HG02852 (cell line): ENCODE measurements at regions not wholly inside any gene's neighbourhood (a gene's known extent, or its start where the extent isn't known, plus 50 kb on each side); places are given as distances from the start of the nearest gene placed in this dataset.

Experiments
- ATAC-seq: cut with Tn5 transposase; IDR thresholded peaks from one replicate; pipeline ENCODE4 v1.9.1; 2021; ENCODE audit warnings: mild to moderate bottlenecking, moderate library complexity; ENCODE audit not compliant: unreplicated experiment

DNA sequence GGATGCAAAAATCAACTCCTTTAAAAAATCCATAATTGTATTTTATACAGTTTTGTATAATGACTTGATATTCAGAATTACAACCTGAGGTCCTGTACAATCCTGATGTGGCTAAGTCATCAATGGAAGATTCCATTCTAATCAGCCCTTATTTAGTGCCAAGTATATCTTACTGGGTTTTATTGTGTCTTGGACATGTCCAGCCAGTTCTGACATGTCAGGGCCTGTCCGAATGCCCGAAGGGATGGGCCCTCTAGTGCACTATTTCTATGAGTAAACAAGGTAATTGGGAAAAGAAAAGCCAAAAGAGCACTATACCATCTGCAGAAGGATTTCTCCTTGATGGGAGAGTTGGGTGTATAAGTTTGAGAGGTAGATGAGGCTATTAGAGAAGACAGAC is 412.9 kb downstream of the METTL15 start:
- no peak for ATAC-seq

GRCh38 chr11:28520291-28520690 is 412.1 kb downstream of the METTL15 start:
- no peak for ATAC-seq

DNA sequence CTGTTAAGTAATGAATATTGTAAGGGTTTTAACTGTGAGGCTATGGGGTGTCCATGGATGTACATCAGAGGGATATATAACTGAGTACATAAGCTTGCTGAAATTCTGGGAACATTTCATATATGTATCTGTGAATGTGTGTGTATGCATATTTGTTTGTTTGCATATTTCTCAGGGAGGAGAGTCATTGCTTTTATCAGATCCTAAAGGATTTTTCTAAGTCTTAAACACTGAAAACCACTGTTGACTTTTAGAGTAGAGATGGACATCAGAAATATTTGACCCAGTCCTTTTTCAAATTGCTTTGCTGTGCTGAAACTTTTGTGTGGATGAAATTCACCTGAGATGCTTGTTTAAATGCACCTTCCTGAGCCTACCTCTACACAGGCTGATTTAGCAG is 410.6 kb downstream of the METTL15 start:
- ATAC-seq = no peak

DNA sequence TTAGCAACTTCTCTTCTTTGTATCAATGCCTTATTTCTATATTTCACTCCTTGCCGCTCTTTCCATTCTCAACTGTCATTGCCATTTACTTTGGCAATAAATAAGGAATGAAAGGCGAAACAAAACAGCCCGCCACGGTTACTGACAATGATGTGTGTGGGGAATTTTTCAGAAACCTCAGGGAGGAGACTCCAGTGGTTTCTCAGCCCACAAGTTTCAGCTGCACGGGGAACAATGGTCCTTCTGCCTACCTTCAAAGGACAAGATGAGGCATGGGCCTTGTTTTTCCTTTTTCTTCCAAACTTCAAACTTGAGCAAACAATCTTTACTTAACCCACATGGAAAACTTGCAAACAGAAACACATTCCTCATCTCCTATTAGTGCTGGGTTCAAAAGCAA is 409.4 kb downstream of the METTL15 start:
- no peak for ATAC-seq

DNA sequence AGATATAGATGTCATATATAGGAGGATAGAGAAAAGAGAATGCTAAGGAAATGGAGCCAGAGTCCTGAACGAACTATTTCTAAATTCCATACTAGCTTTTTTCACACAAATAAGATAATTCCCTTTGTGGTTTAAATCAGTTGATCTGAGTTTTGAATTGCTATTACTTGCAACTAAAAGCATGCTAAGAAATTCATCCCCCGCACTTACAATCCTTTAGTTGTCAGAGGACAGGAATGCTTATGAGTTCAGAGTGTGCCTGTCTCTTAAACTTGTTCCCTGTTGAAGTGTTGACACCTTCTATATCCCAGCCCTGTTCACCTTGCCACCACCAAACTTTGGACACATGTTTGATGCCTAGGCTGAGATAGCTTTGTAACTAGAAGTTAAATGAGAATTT is 406.2 kb downstream of the METTL15 start:
- no peak for ATAC-seq

DNA sequence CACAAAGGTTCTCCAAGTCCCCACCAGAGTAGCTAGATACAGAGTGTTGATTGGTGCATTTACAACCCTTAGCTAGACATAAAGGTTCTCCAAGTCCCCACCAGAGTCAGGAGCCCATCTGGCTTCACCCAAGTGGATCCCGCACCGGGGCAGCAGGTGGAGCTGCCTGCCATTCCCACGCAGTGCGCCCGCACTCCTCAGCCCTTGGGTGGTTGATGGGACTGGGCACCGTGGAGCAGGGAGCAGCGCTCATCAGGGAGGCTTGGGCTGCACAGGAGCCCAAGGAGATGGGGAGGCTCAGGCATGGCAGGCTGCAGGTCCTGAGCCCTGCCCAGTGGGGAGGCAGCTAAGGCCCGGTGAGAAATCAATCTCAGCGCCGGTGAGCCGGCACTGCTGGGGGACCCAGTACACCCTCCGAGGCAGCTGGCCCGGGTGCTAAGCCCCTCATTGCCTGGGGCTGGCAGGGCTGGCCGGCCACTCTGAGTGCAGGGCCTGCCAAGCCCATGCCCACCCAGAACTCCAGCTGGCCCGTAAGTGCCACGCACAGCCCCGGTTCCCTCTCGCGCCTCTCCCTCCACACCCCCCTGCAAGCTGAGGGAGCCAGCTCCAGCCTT is 404.1 kb downstream of the METTL15 start:
- ATAC-seq = no peak

DNA sequence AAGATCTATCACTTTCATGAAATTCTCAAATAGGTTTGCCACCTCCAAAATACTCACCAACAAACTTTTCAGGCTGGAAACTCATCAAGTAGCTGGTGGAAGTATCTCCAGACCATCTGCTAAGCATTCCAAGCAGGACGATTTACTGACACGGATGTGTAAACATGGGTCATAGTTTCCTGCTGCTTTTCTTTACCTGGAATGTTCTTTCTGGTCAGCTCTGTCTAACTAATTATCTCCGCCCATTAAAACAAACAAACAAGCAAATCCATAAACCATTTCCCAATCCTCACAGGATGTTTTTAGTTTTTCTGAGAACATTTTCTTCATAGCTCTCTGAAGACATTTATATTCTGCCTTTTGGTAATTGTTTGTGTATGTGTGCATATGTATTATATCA is 397.0 kb downstream of the METTL15 start:
- ATAC-seq = no peak

DNA sequence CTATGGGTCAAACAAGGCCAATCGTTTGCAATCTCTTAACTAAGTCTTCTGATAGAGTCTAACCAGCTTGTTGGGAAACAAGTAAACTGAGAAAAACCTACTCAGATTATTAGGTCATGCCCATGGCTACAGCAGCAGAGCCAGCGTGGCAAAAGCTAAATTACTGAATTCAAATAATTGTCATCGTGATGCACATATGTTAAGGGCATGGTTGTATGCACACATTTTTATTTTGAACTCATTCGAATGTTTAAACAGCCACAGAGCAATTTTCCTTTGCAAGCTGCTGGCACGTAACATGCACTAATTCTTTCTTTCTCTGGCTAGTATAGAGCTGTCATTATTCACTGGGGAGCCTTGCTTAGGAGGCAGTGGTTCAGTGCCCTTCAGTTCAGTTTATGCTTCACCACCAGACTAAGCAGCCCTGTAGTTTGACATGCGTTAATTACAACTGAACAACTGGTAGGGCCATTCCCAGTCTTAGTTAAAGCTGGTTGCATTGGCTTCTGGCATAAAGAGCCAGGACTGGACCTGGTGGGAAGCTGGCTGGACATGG is 396.4 kb downstream of the METTL15 start:
- no peak for ATAC-seq

GRCh38 chr11:28495333-28495732 is 387.1 kb downstream of the METTL15 start:
- no peak for ATAC-seq

- no peak for ATAC-seq
Measured at GRCh38 chr11:28491431-28491830, 383.2 kb downstream of the METTL15 start.

GRCh38 chr11:28490773-28491382 is 382.7 kb downstream of the METTL15 start:
- no peak for ATAC-seq

GRCh38 chr11:28488336-28488735 is 380.1 kb downstream of the METTL15 start:
- ATAC-seq = no peak

DNA sequence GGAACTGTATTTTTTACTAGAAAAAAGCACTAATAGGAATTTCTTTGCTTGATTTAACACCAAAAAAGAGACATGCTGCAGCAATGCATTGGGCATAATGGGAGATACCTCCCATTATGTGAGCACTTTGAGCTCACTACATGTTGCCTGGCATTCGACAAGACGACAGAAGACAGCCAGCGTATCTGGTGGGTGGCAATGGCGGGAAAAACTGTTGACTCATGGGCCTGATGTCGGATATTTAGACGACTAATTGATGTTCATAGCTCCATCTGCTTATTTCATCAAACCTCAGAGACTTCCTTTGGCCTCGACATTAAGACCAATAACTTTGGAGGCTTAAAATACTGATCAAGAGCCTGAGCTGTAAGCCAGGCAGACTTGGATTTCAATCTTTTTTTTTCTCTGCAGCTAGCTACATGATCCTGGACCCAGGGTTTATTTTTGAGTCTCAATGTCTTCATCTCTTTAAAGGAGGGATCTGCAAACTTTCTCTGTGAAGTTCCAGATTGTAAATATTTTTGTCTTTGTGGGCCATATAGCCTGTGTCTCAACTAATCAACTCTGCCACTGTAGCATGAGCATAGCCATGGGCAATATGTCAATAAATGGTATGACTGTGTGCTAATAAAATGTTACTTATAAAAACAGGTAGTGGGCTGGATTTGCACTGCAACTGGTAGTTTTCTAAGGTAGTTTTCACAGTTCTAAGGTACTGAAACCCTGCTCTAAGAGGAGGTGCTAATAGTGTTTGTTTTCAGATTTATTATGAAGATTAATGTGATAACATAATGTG is 375.1 kb downstream of the METTL15 start:
- ATAC-seq = no peak

DNA sequence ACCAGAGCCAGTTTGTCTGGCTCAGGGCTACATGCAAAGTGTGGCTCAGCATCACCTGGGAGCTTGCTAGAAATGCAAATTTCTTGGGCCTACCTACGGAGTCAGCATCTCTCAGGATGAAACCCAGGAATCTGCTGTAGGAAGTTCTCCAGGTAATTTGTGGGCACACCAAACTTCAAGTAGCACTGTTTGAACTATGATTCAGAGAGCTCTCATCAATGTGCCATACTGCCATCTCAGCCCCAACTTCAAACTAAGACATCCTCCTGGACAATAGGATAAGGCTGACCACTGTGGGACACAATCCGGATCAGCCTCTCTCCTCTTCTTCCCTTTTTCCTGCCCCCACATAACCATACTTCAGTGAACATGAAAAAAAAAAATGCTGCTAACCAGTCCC is 374.5 kb downstream of the METTL15 start:
- no peak for ATAC-seq

GRCh38 chr11:28481616-28482480 is 373.7 kb downstream of the METTL15 start:
- no peak for ATAC-seq

DNA sequence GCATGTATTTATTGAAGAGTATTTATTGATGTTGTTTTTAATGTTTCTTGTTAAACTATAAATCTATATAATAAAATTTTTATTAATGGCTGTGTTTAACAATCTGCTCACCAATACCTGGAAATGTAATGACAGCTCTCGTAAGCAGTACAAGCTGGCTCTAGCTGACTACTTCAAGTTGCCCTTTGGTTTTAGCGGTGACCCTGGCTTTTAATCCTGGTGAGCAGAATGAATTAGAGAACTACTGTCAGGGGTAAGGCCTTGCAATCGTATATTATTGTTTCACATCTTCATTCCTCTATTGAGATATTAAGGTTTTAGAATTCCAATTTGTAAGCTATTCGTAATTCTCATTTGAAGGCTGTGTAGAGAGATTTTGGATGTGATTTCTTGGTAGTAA is 372.2 kb downstream of the METTL15 start:
- no peak for ATAC-seq

- ATAC-seq = no peak
Measured at GRCh38 chr11:28476864-28477263, 368.7 kb downstream of the METTL15 start.

DNA sequence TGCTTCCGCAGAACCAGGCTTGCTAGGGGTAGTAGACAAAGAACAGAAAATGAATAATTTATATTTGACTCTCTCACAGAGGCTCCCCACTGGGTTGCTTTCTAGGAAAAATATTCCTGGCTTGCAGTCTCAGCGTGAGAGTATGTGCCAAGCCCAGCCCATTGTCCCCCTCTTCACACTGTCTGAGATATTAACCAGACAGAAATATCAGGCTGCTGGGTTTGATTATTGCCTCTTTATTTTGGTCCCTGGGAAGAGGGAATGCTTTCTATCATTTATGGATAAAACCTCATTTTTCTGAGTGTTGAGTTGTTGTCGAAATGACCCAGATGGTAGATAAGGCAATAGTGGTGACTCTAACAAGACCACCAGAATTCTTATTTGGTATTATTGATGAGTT is 367.9 kb downstream of the METTL15 start:
- ATAC-seq = no peak

- no peak for ATAC-seq
Measured at GRCh38 chr11:28472904-28473303, 364.7 kb downstream of the METTL15 start.

DNA sequence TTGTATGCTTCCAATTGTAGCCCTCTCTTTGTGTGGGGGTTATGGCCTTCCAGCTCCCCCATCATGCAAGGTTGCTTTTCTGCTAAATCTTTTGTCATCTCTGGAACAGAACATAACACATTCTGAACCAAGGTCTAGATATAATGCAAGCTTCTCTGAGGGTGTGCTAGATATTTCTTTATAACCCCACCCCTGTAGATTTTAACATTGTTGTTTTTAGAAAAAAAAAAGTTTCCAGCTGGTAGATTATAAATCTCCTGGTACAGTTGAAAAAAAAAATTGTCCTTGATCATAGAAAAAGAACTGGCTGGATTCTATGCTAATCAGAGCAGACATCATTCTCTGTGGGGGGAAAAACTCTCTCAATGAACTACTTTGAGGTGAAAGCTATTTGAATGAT is 363.3 kb downstream of the METTL15 start:
- ATAC-seq = no peak

GRCh38 chr11:28470180-28470579 is 362.0 kb downstream of the METTL15 start:
- ATAC-seq = no peak
